OCI-LY3 (cell line): ENCODE measurements at regions not wholly inside any gene's neighbourhood (a gene's known extent, or its start where the extent isn't known, plus 50 kb on each side); places are given as distances from the start of the nearest gene placed in this dataset.

Source experiments
- CTCF ChIP-seq: fragments of 200-600, 300-600 bp; sonication (generic); IDR thresholded peaks from 2 replicates; pipeline ENCODE4 v1.5.1; 2014; ENCODE audit warnings: antibody characterized with exemption, low read length, low read depth
- EZH2phosphoT487 ChIP-seq: fragments of 200-600 bp; shearing (Covaris generic); IDR thresholded peaks from 2 replicates; pipeline ENCODE4 v1.6.1; 2018; ENCODE audit warnings: antibody characterized with exemption, mixed run types, low read depth

- TF ChIP-seq EZH2phosphoT487 (no peak), CTCF (no peak)
Observed at GRCh38 chr4:167550021-167550420, 315.7 kb upstream of the SPOCK3 start.
